ENCODE measurements at regions not wholly inside any gene's neighbourhood (a gene's known extent, or its start where the extent isn't known, plus 50 kb on each side); places are given as distances from the start of the nearest gene placed in this dataset.

DNA sequence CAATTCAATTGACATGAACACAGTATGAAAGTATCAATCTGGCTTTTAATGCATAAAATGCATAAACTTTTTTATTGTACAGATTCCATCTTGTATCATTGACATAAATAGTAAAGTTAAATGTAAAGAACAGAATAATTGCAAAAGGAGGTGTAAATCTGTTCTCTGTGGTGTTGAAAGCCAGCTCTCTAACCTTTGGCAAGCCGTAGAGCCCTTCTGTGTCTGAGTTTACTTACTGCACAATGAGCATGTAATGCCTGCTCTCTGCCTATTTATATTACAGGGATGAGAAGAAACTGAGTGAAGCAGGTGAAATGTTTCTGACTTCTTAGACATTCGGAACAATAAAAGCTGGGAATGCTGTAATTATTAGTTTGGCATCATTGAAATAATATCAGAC lies 389.3 kb upstream of the EPHA5 start:
- TF ChIP-seq, protein P1, sequence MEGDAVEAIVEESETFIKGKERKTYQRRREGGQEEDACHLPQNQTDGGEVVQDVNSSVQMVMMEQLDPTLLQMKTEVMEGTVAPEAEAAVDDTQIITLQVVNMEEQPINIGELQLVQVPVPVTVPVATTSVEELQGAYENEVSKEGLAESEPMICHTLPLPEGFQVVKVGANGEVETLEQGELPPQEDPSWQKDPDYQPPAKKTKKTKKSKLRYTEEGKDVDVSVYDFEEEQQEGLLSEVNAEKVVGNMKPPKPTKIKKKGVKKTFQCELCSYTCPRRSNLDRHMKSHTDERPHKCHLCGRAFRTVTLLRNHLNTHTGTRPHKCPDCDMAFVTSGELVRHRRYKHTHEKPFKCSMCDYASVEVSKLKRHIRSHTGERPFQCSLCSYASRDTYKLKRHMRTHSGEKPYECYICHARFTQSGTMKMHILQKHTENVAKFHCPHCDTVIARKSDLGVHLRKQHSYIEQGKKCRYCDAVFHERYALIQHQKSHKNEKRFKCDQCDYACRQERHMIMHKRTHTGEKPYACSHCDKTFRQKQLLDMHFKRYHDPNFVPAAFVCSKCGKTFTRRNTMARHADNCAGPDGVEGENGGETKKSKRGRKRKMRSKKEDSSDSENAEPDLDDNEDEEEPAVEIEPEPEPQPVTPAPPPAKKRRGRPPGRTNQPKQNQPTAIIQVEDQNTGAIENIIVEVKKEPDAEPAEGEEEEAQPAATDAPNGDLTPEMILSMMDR (IDR thresholded peaks at IDR 0.05; ENCODE audit: low read depth, low read length, poor library complexity, severe bottlenecking) = no peak
- no peak for TF ChIP-seq EZH2phosphoT487 (IDR thresholded peaks at IDR 0.05; ENCODE audit: borderline replicate concordance, low read length)
- H3F3A ChIP-seq (ENCODE audit: control insufficient read depth, insufficient read depth) = no peaks in the 10 kb centered on the region
- H3K4me3 ChIP-seq (ENCODE audit: low read length) = no peak overlapping the region
- H3K9me2 ChIP-seq (replicated peaks; ENCODE audit: control insufficient read depth, low read length) = no peaks in the 10 kb centered on the region
- no peaks in the 10 kb centered on the region for H4K20me1 ChIP-seq (ENCODE audit: control insufficient read depth, insufficient read depth, low read depth, low read length)
- H3K27ac ChIP-seq (ENCODE audit: low read depth, low read length) = no peak overlapping the region
- no peaks in the 10 kb centered on the region for H3K9me3 ChIP-seq (ENCODE audit: control insufficient read depth, insufficient read depth, low read length)
- no peaks in the 10 kb centered on the region for H3K79me2 ChIP-seq (ENCODE audit: control insufficient read depth, low read length)
- no peaks in the 10 kb centered on the region for H3K36me3 ChIP-seq (ENCODE audit: control insufficient read depth, low read length)
- no peaks in the 10 kb centered on the region for H3K4me1 ChIP-seq (ENCODE audit: control insufficient read depth, low read length)
- H3K27me3 ChIP-seq (ENCODE audit: control insufficient read depth, low read length) = no peaks in the 10 kb centered on the region
- H3K4me2 ChIP-seq (ENCODE audit: low read length) = no peak overlapping the region

DNA sequence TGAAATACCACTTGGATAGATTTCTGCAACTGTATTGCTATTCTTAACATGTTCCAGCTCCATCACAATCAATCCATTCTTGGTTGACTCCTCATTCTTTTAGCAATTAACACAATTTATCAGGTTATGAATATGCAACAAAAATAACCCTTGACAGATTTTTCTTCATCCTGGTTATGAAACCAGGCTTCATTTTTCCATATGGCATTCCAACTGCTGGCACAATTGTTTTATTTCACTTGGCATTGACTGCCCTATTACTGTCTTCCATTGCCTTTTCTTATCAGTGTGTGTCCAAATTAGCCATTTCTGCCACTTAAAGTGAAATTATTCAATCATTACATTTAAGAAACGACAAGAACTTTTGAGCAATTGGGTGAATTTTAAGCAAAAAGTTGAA lies 388.8 kb upstream of the EPHA5 start:
- H3K79me2 ChIP-seq (ENCODE audit: control insufficient read depth, low read length) = no peaks in the 10 kb centered on the region
- no peaks in the 10 kb centered on the region for H3K9me3 ChIP-seq (ENCODE audit: control insufficient read depth, insufficient read depth, low read length)
- no peaks in the 10 kb centered on the region for H3K4me1 ChIP-seq (ENCODE audit: control insufficient read depth, low read length)
- H3F3A ChIP-seq (ENCODE audit: control insufficient read depth, insufficient read depth) = no peaks in the 10 kb centered on the region
- no peaks in the 10 kb centered on the region for H3K9me2 ChIP-seq (replicated peaks; ENCODE audit: control insufficient read depth, low read length)
- no peak overlapping the region for H3K4me2 ChIP-seq (ENCODE audit: low read length)
- no peaks in the 10 kb centered on the region for H3K36me3 ChIP-seq (ENCODE audit: control insufficient read depth, low read length)
- TF ChIP-seq, protein P1 (IDR thresholded peaks at IDR 0.05; ENCODE audit: low read depth, low read length, poor library complexity, severe bottlenecking) = no peak
- TF ChIP-seq EZH2phosphoT487 (IDR thresholded peaks at IDR 0.05; ENCODE audit: borderline replicate concordance, low read length) = no peak
- H3K4me3 ChIP-seq (ENCODE audit: low read length) = no peak overlapping the region
- no peak overlapping the region for H3K27ac ChIP-seq (ENCODE audit: low read depth, low read length)
- no peaks in the 10 kb centered on the region for H4K20me1 ChIP-seq (ENCODE audit: control insufficient read depth, insufficient read depth, low read depth, low read length)
- no peaks in the 10 kb centered on the region for H3K27me3 ChIP-seq (ENCODE audit: control insufficient read depth, low read length)

DNA sequence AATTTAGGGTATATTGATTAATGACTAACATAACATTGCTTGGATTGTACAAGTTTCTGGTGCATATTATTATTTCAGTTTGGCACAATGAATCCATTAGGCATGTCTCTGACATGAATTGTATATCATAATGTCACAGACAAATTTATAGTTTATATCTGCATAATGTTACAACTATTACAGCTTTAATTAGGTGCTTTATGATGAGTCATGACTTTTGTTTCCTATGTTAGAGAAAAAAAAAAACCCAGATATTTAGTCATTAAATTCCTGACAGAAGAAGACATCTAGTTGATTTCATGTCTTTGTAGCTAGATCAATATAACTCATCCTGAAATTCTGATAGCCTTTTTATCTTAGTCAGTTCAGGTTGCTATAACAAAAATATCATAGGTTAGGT lies 385.7 kb upstream of the EPHA5 start:
- Histone ChIP-seq H3K4me3 (ENCODE audit: low read length) (no peak overlapping the region), H3K79me2 (ENCODE audit: control insufficient read depth, low read length) (no peaks in the 10 kb centered on the region), H3K27me3 (ENCODE audit: control insufficient read depth, low read length) (no peaks in the 10 kb centered on the region), H3K4me2 (ENCODE audit: low read length) (no peak overlapping the region), H3F3A (ENCODE audit: control insufficient read depth, insufficient read depth) (no peaks in the 10 kb centered on the region), H3K9me3 (ENCODE audit: control insufficient read depth, insufficient read depth, low read length) (no peaks in the 10 kb centered on the region), H3K4me1 (ENCODE audit: control insufficient read depth, low read length) (no peaks in the 10 kb centered on the region), H3K27ac (ENCODE audit: low read depth, low read length) (no peak overlapping the region), H3K36me3 (ENCODE audit: control insufficient read depth, low read length) (no peaks in the 10 kb centered on the region), H4K20me1 (ENCODE audit: control insufficient read depth, insufficient read depth, low read depth, low read length) (no peaks in the 10 kb centered on the region), H3K9me2 (replicated peaks; ENCODE audit: control insufficient read depth, low read length) (no peaks in the 10 kb centered on the region)
- TF ChIP-seq EZH2phosphoT487 (IDR thresholded peaks at IDR 0.05; ENCODE audit: borderline replicate concordance, low read length) = no peak
- TF ChIP-seq, protein P1 (IDR thresholded peaks at IDR 0.05; ENCODE audit: low read depth, low read length, poor library complexity, severe bottlenecking) = no peak

DNA sequence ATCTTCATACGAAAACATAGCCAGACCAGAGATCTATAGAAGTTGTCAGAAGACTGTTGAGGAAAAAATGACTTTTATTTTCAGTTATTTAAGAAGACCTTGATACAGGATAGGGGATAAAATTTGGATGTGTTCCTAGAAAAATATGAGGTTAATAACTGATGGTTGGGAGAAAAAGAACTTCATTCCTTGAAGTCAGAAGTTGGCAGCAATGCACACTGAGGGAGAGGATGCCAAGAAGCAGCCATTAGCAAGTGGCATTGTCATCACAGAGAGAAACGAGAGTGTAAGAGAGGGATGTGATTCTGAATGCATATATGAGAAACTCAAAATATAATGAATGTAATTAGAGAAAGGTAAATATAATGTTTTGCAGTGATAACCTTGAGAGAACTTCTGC lies 382.1 kb upstream of the EPHA5 start:
- no peaks in the 10 kb centered on the region for H3K9me2 ChIP-seq (replicated peaks; ENCODE audit: control insufficient read depth, low read length)
- H3K36me3 ChIP-seq (ENCODE audit: control insufficient read depth, low read length) = no peaks in the 10 kb centered on the region
- no peak for TF ChIP-seq EZH2phosphoT487 (IDR thresholded peaks at IDR 0.05; ENCODE audit: borderline replicate concordance, low read length)
- TF ChIP-seq, protein P1 (IDR thresholded peaks at IDR 0.05; ENCODE audit: low read depth, low read length, poor library complexity, severe bottlenecking) = no peak
- H3F3A ChIP-seq (ENCODE audit: control insufficient read depth, insufficient read depth) = no peaks in the 10 kb centered on the region
- no peaks in the 10 kb centered on the region for H3K4me1 ChIP-seq (ENCODE audit: control insufficient read depth, low read length)
- no peaks in the 10 kb centered on the region for H3K27me3 ChIP-seq (ENCODE audit: control insufficient read depth, low read length)
- no peak overlapping the region for H3K27ac ChIP-seq (ENCODE audit: low read depth, low read length)
- no peak overlapping the region for H3K4me3 ChIP-seq (ENCODE audit: low read length)
- H4K20me1 ChIP-seq (ENCODE audit: control insufficient read depth, insufficient read depth, low read depth, low read length) = no peaks in the 10 kb centered on the region
- H3K4me2 ChIP-seq (ENCODE audit: low read length) = no peak overlapping the region
- no peaks in the 10 kb centered on the region for H3K9me3 ChIP-seq (ENCODE audit: control insufficient read depth, insufficient read depth, low read length)
- no peaks in the 10 kb centered on the region for H3K79me2 ChIP-seq (ENCODE audit: control insufficient read depth, low read length)
